NAMALWA (cell line): ENCODE measurements at regions not wholly inside any gene's neighbourhood (a gene's known extent, or its start where the extent isn't known, plus 50 kb on each side); places are given as distances from the start of the nearest gene placed in this dataset.
A peak's percentile ranks its signal among the peaks of the same experiment; 100 is the strongest.
"Not testable (repeated sequence)": the region's sequence is repeated elsewhere in the genome, so short reads cannot be mapped to it uniquely, and the experiment has no call there.

Experiments used
- DNase-seq: peaks from one replicate; pipeline ENCODE4 v3.0.0-alpha.2; 2015; ENCODE audit warnings: low spot score

- DNase-seq, result no peak
These were observed 478.9 kb upstream of the LMO3 start for GRCh38 chr12:17084831-17085230.

GRCh38 chr12:17079251-17079909 is 473.4 kb upstream of the LMO3 start:
- peak; percentile 55 for DNase-seq

- DNase-seq, result no peak
These were observed 471.6 kb upstream of the LMO3 start for GRCh38 chr12:17077594-17077993.

- no peak for DNase-seq
These were observed 470.8 kb upstream of the LMO3 start for GRCh38 chr12:17076811-17077210.

GRCh38 chr12:17076028-17076744 is 470.2 kb upstream of the LMO3 start:
- DNase-seq, result no peak

GRCh38 chr12:17064834-17065233 is 458.9 kb upstream of the LMO3 start:
- DNase-seq, result no peak

- no peak for DNase-seq
These were observed 456.5 kb upstream of the LMO3 start for GRCh38 chr12:17062267-17063036.

GRCh38 chr12:17060260-17060659 is 454.3 kb upstream of the LMO3 start:
- DNase-seq, result no peak

- no peak for DNase-seq
These were observed 450.6 kb upstream of the LMO3 start for GRCh38 chr12:17056546-17056945.

GRCh38 chr12:17038923-17039322 is 433.0 kb upstream of the LMO3 start:
- DNase-seq, result no peak

GRCh38 chr12:17035372-17035771 is 429.4 kb upstream of the LMO3 start:
- DNase-seq, result no peak

- DNase-seq, result no peak
These were observed 424.4 kb upstream of the LMO3 start for GRCh38 chr12:17030338-17030737.

GRCh38 chr12:17028348-17028747 is 422.4 kb upstream of the LMO3 start:
- peak; percentile 13 for DNase-seq

GRCh38 chr12:17025424-17025823 is 419.5 kb upstream of the LMO3 start:
- not testable (repeated sequence) for DNase-seq

GRCh38 chr12:17020765-17021164 is 414.8 kb upstream of the LMO3 start:
- no peak for DNase-seq

- no peak for DNase-seq
These were observed 411.4 kb upstream of the LMO3 start for GRCh38 chr12:17017402-17017801.

GRCh38 chr12:17016116-17016864 is 410.3 kb upstream of the LMO3 start:
- DNase-seq, result no peak

- DNase-seq, result no peak
These were observed 409.5 kb upstream of the LMO3 start for GRCh38 chr12:17015501-17015900.

- not testable (repeated sequence) for DNase-seq
These were observed 401.6 kb upstream of the LMO3 start for GRCh38 chr12:17007442-17008040.

GRCh38 chr12:16998538-16998937 is 392.6 kb upstream of the LMO3 start:
- DNase-seq, result not testable (repeated sequence)

GRCh38 chr12:16984484-16984883 is 378.5 kb upstream of the LMO3 start:
- DNase-seq, result peak; percentile 80
